Muscle of back (tissue), 3 donors: ENCODE measurements at regions not wholly inside any gene's neighbourhood (a gene's known extent, or its start where the extent isn't known, plus 50 kb on each side); places are given as distances from the start of the nearest gene placed in this dataset.

Experiments used
- DNase-seq, 3 donors: peaks; one replicate each; pipeline versions ENCODE4 v3.0.0 to v3.0.0-alpha.2; 2013

GRCh38 chr3:144516589-144516988, 545.0 kb downstream of the DIPK2A start:
- DNase-seq, result no peak

GRCh38 chr3:144521131-144521530, 549.5 kb downstream of the DIPK2A start:
- no peak for DNase-seq

- no peak for DNase-seq
Observed at GRCh38 chr3:144522456-144522855, 550.8 kb downstream of the DIPK2A start.

GRCh38 chr3:144523396-144523795, 551.8 kb downstream of the DIPK2A start:
- no peak for DNase-seq

- no peak for DNase-seq
Observed at GRCh38 chr3:144524531-144524930, 552.9 kb downstream of the DIPK2A start.

GRCh38 chr3:144529566-144529965, 557.9 kb downstream of the DIPK2A start:
- no peak for DNase-seq

- no peak for DNase-seq
Observed at GRCh38 chr3:144544871-144545270, 573.2 kb downstream of the DIPK2A start.

GRCh38 chr3:144546539-144546938, 574.9 kb downstream of the DIPK2A start:
- no peak for DNase-seq

- DNase-seq, result no peak
Observed at GRCh38 chr3:144548346-144548745, 576.7 kb downstream of the DIPK2A start.

- DNase-seq, result no peak
Observed at GRCh38 chr3:144549166-144549565, 577.5 kb downstream of the DIPK2A start.

- DNase-seq, result no peak
Observed at GRCh38 chr3:144552346-144553057, 580.9 kb downstream of the DIPK2A start.

GRCh38 chr3:144553301-144553700, 581.7 kb downstream of the DIPK2A start:
- DNase-seq, result no peak

GRCh38 chr3:144554889-144555288, 583.3 kb downstream of the DIPK2A start:
- no peak for DNase-seq

GRCh38 chr3:144556392-144556791, 584.8 kb downstream of the DIPK2A start:
- DNase-seq, result no peak

GRCh38 chr3:144557515-144557914, 585.9 kb downstream of the DIPK2A start:
- DNase-seq, result no peak

GRCh38 chr3:144564011-144564410, 592.4 kb downstream of the DIPK2A start:
- DNase-seq, result no peak

GRCh38 chr3:144566320-144566719, 594.7 kb downstream of the DIPK2A start:
- no peak for DNase-seq

GRCh38 chr3:144569651-144570050, 598.0 kb downstream of the DIPK2A start:
- DNase-seq, result no peak

GRCh38 chr3:144583871-144584270, 612.2 kb downstream of the DIPK2A start:
- no peak for DNase-seq

- DNase-seq, result no peak
Observed at GRCh38 chr3:144585408-144585807, 613.8 kb downstream of the DIPK2A start.

- DNase-seq, result no peak
Observed at GRCh38 chr3:144585953-144586352, 614.3 kb downstream of the DIPK2A start.

- DNase-seq, result peak in 2 of 3 donors; percentile 9
Observed at GRCh38 chr3:144586382-144586781, 614.8 kb downstream of the DIPK2A start.

GRCh38 chr3:144590854-144591253, 619.2 kb downstream of the DIPK2A start:
- DNase-seq, result peak in 1 of 3 donors; percentile 68

- DNase-seq, result no peak
Observed at GRCh38 chr3:144593881-144594280, 622.3 kb downstream of the DIPK2A start.
